HG03159 (cell line): ENCODE measurements at regions not wholly inside any gene's neighbourhood (a gene's known extent, or its start where the extent isn't known, plus 50 kb on each side); places are given as distances from the start of the nearest gene placed in this dataset.
"Not testable (repeated sequence)": the region's sequence is repeated elsewhere in the genome, so short reads cannot be mapped to it uniquely, and the experiment has no call there.

ENCODE experiments used
- ATAC-seq: cut with Tn5 transposase; IDR thresholded peaks from one replicate; pipeline ENCODE4 v1.9.1; 2021; ENCODE audit warnings: mild to moderate bottlenecking, moderate library complexity; ENCODE audit not compliant: unreplicated experiment

GRCh38 chr2:51866361-51866760, 834.4 kb upstream of the NRXN1 start:
- ATAC-seq, result no peak

- ATAC-seq, result no peak
Measured at GRCh38 chr2:51859260-51859659, 827.3 kb upstream of the NRXN1 start.

- ATAC-seq, result no peak
Measured at GRCh38 chr2:51855683-51856082, 823.8 kb upstream of the NRXN1 start.

GRCh38 chr2:51846796-51847195, 814.9 kb upstream of the NRXN1 start:
- ATAC-seq, result no peak

- ATAC-seq, result no peak
Measured at GRCh38 chr2:51846018-51846417, 814.1 kb upstream of the NRXN1 start.

- ATAC-seq, result no peak
Measured at GRCh38 chr2:51844596-51844995, 812.7 kb upstream of the NRXN1 start.

- no peak for ATAC-seq
Measured at GRCh38 chr2:51829477-51829876, 797.5 kb upstream of the NRXN1 start.

- no peak for ATAC-seq
Measured at GRCh38 chr2:51825823-51826222, 793.9 kb upstream of the NRXN1 start.

- no peak for ATAC-seq
Measured at GRCh38 chr2:51813247-51813646, 781.3 kb upstream of the NRXN1 start.

GRCh38 chr2:51812138-51812866, 780.4 kb upstream of the NRXN1 start:
- ATAC-seq, result no peak

GRCh38 chr2:51810197-51810596, 778.3 kb upstream of the NRXN1 start:
- no peak for ATAC-seq

GRCh38 chr2:51807229-51807628, 775.3 kb upstream of the NRXN1 start:
- no peak for ATAC-seq

- ATAC-seq, result no peak
Measured at GRCh38 chr2:51795248-51795888, 763.4 kb upstream of the NRXN1 start.

GRCh38 chr2:51791496-51791895, 759.6 kb upstream of the NRXN1 start:
- ATAC-seq, result no peak

- ATAC-seq, result no peak
Measured at GRCh38 chr2:51790854-51791253, 758.9 kb upstream of the NRXN1 start.

GRCh38 chr2:51789918-51790317, 758.0 kb upstream of the NRXN1 start:
- ATAC-seq, result no peak

- ATAC-seq, result no peak
Measured at GRCh38 chr2:51782921-51783765, 751.2 kb upstream of the NRXN1 start.

- ATAC-seq, result no peak
Measured at GRCh38 chr2:51781691-51782090, 749.8 kb upstream of the NRXN1 start.

GRCh38 chr2:51780353-51780752, 748.4 kb upstream of the NRXN1 start:
- no peak for ATAC-seq

GRCh38 chr2:51779723-51780122, 747.8 kb upstream of the NRXN1 start:
- not testable (repeated sequence) for ATAC-seq

GRCh38 chr2:51778806-51779205, 746.9 kb upstream of the NRXN1 start:
- ATAC-seq, result no peak

- not testable (repeated sequence) for ATAC-seq
Measured at GRCh38 chr2:51774606-51775005, 742.7 kb upstream of the NRXN1 start.
